Left lung (tissue), 4 donors: ENCODE measurements at regions not wholly inside any gene's neighbourhood (a gene's known extent, or its start where the extent isn't known, plus 50 kb on each side); places are given as distances from the start of the nearest gene placed in this dataset.
A peak's percentile ranks its signal among the peaks of the same experiment; 100 is the strongest.
"Not testable (repeated sequence)": the region's sequence is repeated elsewhere in the genome, so short reads cannot be mapped to it uniquely, and the experiment has no call there.

Experiments
- ATAC-seq: fragments of 200-7000 bp; cut with Tn5 transposase; one replicate; pipeline ENCODE4 v1.9.1; 2020; ENCODE audit warnings: moderate library complexity
- DNase-seq, 4 donors: peaks; one replicate each; pipeline ENCODE4 v3.0.0-alpha.2; 2013 to 2020
- H3K27ac ChIP-seq, 2 donors: fragments of 200-600 bp; sonication (generic) in 1 of 2; one replicate each; pipeline versions ENCODE4 v1.5.0 to v1.8.0; 2020 to 2021
- H3K27me3 ChIP-seq, 2 donors: fragments of 200-600 bp; sonication (generic) in 1 of 2; one replicate each; pipeline versions ENCODE4 v1.5.0 to v1.8.0; 2020 to 2021
- H3K36me3 ChIP-seq, 2 donors: fragments of 200-600 bp; sonication (generic) in 1 of 2; one replicate each; pipeline versions ENCODE4 v1.5.0 to v1.8.0; 2020 to 2021
- H3K4me1 ChIP-seq, 2 donors: fragments of 200-600 bp; one replicate each; pipeline ENCODE4 v1.8.0; 2021
- H3K4me3 ChIP-seq, 2 donors: fragments of 200-600 bp; sonication (generic) in 1 of 2; one replicate each; pipeline versions ENCODE4 v1.5.0 to v1.8.0; 2020 to 2021; ENCODE audit warnings: mild to moderate bottlenecking in 1 of 2
- H3K9me3 ChIP-seq, 2 donors: fragments of 200-600 bp; sonication (generic) in 1 of 2; one replicate each; pipeline versions ENCODE4 v1.5.0 to v1.8.0; 2020 to 2021
- CTCF ChIP-seq, 2 donors: fragments of 200-600 bp; sonication (generic) in 1 of 2; IDR thresholded peaks; one replicate each; pipeline versions ENCODE4 v1.5.0 to v1.8.0; 2021; ENCODE audit warnings: antibody characterized with exemption in 2 of 2
- intact Hi-C, 2 donors: fragments of 100-400 bp; cut with DNase I; formaldehyde crosslinking; loops; one replicate each; pipeline versions ENCODE4 v1.11.2 to v1.14.2; 2022
- donor health status: DM: no; HTN: yes; CAD: no.
- donor health status: DM: no; HTN: no; CAD: no.

- ATAC-seq (no peak), DNase-seq (no peak)
- Histone ChIP-seq H3K27ac (no peak overlapping the region), H3K4me3 (no peak overlapping the region), H3K9me3 (no peaks in the 10 kb centered on the region), H3K36me3 (no peaks in the 10 kb centered on the region), H3K27me3 (no peaks in the 10 kb centered on the region), H3K4me1 (no peaks in the 10 kb centered on the region)
- no peak for TF ChIP-seq CTCF (IDR thresholded peaks at IDR 0.05)
- intact Hi-C loops, result no loop called here
Observed at GRCh38 chr3:94373456-94373855, 310.6 kb downstream of the NSUN3 start.

GRCh38 chr3:94374439-94375161 is 311.7 kb downstream of the NSUN3 start:
- Histone ChIP-seq H3K27me3 (no peaks in the 10 kb centered on the region), H3K4me3 (no peak overlapping the region)

DNA sequence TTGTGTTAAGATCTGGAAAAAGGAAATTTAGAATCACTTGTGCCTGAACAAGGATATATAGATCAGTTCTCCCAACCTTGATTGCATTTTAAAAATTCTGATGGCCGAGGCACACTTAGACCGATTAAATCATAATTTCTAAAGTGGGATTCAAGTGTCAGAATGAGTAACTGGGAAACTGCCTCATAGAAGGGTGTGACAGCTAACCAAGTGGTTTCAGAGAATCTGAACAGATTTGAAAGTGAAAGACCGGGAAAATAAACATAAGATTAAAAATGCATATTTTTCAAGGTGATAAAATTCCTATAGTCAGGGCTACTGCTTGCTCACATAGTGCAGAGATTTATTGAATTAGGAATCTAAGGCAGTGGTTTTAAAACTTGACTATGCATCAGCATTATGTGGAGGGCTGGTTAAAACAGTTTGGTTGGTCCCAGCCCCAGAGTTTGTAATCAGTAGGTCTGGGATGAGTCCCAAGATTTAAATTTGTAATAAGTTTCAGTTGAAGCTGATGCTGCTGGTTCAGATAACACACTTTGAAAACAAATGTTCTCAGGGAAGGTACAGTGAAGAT is 314.3 kb downstream of the NSUN3 start:
- H3K4me1 ChIP-seq, DNase-seq, H3K9me3 ChIP-seq, H3K4me3 ChIP-seq, H3K27me3 ChIP-seq, H3K27ac ChIP-seq, intact Hi-C loops, H3K36me3 ChIP-seq: not testable (repeated sequence)
- peak; percentile 64 for ATAC-seq

More at GRCh38 chr3:94374439-94375161, 311.7 kb downstream of the NSUN3 start:
- H3K9me3 ChIP-seq, result no peaks in the 10 kb centered on the region
- no peak for TF ChIP-seq CTCF (IDR thresholded peaks at IDR 0.05)
- no peaks in the 10 kb centered on the region for H3K36me3 ChIP-seq
- H3K27ac ChIP-seq, result no peak overlapping the region
- no peaks in the 10 kb centered on the region for H3K4me1 ChIP-seq
- no peak for DNase-seq
- no peak for ATAC-seq
- intact Hi-C loops, result no loop called here

- H3K4me1 ChIP-seq, intact Hi-C loops, DNase-seq, H3K27ac ChIP-seq, H3K4me3 ChIP-seq, H3K9me3 ChIP-seq, H3K27me3 ChIP-seq, H3K36me3 ChIP-seq: not testable (repeated sequence)
- ATAC-seq, result peak; percentile 49
Observed at GRCh38 chr3:94377863-94378262, 315.0 kb downstream of the NSUN3 start.

DNA sequence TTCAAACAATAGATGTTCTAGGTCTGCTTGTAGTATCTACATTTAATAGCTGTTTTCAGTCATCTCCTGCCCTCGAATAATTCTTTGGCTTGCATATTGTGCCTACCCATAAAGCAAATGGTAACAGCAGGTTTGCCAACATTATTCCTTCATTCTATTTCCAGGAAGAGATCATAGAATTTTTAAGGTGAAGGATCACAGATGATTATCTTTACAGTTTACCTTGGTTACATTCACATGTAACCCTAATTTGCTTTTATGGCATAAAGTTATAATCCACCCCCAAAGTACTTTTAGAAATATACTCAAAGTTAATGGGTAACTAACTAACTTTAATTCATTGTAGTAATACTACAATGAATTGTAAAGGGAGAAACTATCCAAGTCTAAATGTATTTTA is 315.5 kb downstream of the NSUN3 start:
- H3K27ac ChIP-seq, result no peak overlapping the region
- no peaks in the 10 kb centered on the region for H3K36me3 ChIP-seq
- intact Hi-C loops, result no loop called here
- no peak overlapping the region for H3K4me3 ChIP-seq
- no peaks in the 10 kb centered on the region for H3K27me3 ChIP-seq
- no peak for TF ChIP-seq CTCF (IDR thresholded peaks at IDR 0.05)
- ATAC-seq (no peak), DNase-seq (no peak)
- no peaks in the 10 kb centered on the region for H3K4me1 ChIP-seq
- no peaks in the 10 kb centered on the region for H3K9me3 ChIP-seq

GRCh38 chr3:94379264-94379663 is 316.4 kb downstream of the NSUN3 start:
- TF ChIP-seq CTCF (IDR thresholded peaks at IDR 0.05), result no peak
- DNase-seq (no peak), ATAC-seq (no peak)
- Histone ChIP-seq H3K9me3 (no peaks in the 10 kb centered on the region), H3K27ac (no peak overlapping the region), H3K4me1 (no peaks in the 10 kb centered on the region), H3K36me3 (no peaks in the 10 kb centered on the region), H3K27me3 (no peaks in the 10 kb centered on the region), H3K4me3 (no peak overlapping the region)
- intact Hi-C loops, result no loop called here
